Islet of Langerhans (tissue), 1 donor: ENCODE measurements at regions not wholly inside any gene's neighbourhood (a gene's known extent, or its start where the extent isn't known, plus 50 kb on each side); places are given as distances from the start of the nearest gene placed in this dataset.
"Not testable (repeated sequence)": the region's sequence is repeated elsewhere in the genome, so short reads cannot be mapped to it uniquely, and the experiment has no call there.

Experiments
- FAIRE-seq: peaks from one replicate; lab custom pipeline; 2011; peaks lifted over from hg19 to GRCh38; lab: Jason Lieb, UNC

- no peak for FAIRE-seq
These were observed 162.2 kb upstream of the TMTC1 start for GRCh38 chr12:29945904-29946303.

- no peak for FAIRE-seq
These were observed 160.7 kb upstream of the TMTC1 start for GRCh38 chr12:29944269-29945000.

DNA sequence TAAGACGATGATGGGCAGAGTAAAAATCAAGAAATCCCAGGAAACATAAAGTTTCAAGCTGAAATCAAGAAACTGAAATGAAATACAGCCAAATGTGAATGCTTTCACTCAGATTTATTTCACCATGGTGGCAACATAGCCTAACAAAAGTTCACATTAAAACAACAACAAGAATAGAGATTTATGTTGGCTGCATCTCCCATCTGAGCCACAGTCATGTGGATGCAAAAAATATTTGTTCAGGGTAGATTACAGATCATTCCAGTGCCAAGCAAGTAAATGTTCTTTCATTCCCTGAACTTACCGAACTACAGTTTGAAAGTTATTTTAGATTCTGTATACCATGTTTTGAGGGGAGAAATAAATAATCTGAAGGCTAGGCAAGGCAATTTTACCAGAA is 159.9 kb upstream of the TMTC1 start:
- FAIRE-seq, result no peak

DNA sequence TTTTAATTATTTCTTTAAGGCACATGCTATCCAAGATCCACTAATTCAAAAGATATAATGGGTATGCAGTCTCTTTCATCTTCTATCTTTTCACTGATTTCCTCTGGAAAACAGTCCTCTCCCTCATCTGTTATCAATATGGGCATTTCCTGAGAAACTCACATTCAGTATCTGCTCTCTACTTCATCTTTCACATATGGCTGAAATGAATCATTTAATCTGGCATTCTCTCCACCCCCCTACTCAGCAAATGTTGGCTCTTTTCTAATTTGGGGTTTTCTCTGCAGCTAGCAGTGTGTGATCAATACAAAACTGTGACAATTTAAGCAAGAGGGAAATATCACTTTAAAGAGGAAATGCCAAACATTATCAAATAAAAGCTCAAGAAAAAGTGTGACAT is 157.1 kb upstream of the TMTC1 start:
- FAIRE-seq, result no peak

DNA sequence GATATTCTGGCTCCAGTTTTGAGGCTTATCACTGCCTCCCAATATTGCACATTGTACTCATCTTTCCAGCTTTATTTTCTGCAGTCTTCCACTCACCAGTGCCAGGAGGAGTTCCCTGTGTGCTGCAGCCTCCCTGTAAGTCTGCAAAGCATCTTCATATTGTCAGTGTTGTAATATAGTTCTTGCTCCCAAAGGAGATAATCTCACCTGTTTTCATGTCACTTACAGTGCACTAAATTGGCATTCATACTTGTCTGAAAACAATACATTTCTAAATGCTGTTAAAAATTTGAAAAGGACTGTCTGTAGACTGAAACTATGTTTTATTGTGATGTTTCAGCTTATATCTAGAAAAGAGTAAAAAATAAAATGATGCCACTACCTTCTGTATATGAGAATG is 146.8 kb upstream of the TMTC1 start:
- FAIRE-seq, result no peak

- no peak for FAIRE-seq
These were observed 145.6 kb upstream of the TMTC1 start for GRCh38 chr12:29929295-29929694.

DNA sequence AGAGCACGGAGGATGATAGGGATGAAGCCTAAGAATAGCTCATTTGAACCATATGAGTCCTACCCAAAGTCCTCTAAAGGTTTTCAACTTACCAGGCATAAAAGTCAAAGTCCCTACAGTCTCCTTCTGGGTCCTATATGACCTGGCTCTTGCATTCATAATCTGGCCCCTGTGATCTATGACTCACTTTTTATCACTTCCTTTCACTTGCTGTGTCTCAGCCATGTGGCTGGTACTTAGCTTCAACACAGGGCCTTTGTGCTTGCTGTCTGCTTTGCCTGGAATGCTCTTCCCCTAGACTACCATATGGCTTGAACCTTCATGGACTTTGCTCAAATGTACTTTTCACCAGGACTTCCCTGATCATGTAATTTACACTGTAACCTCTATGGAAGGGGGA is 137.6 kb upstream of the TMTC1 start:
- no peak for FAIRE-seq

- no peak for FAIRE-seq
These were observed 124.4 kb upstream of the TMTC1 start for GRCh38 chr12:29908157-29908556.

DNA sequence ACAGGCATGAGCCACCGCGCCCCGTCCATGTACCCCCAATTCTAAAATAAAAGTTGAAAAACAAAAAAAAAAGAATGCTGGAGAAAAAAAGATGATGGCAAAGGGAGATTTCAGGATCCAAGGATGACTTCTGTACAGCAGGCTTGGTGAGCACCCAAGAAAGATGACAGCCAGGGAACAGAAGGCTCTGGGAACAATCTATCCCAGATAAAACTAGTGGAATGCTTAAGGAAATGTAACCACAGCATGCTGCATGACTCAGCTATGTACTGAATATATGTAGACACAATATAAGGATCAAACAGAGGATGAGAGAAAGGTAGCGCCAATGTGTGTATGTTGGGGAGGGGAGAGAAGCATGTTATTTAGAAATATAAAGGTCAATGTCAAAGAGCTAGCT is 123.7 kb upstream of the TMTC1 start:
- FAIRE-seq, result no peak

- no peak for FAIRE-seq
These were observed 118.3 kb upstream of the TMTC1 start for GRCh38 chr12:29902043-29902442.

DNA sequence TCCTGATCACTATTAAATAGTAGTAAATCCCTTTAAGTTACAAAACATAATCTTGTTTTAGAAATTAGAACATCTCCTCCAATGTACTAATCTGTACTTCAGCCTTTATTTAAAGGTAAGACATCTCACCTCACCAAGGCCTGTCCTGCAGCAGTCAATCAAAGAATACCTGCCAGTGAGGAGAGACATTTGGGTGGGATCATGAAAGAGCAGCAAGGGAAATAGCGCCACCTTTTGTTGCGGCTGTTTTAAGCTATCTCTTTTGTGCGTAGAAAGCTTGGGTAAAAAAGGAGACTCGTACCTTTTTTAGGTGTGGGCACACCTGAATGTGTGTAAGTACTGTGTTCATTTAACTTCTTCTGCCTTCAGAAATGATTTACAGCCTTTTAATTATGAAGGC is 117.8 kb upstream of the TMTC1 start:
- FAIRE-seq, result no peak

GRCh38 chr12:29899212-29899931 is 115.6 kb upstream of the TMTC1 start:
- no peak for FAIRE-seq

DNA sequence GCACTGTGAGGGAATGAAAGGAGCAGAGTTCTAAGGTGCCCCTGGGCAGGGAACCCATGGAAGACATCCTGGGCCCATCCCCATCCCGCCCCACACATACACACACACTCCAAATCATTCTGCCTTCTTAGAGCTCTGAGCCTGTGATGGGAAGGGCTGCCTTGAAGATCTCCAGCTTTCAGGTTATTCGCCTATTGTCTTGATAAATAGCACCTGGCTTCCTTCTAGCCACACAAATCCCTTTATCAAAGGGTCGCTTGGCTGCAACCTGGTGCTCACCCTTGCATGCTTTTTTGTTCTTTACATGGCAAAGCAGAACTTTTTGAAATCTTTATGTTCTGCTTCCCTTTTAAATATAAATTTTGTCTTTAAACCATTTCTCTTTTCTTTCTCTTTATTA is 112.2 kb upstream of the TMTC1 start:
- no peak for FAIRE-seq

DNA sequence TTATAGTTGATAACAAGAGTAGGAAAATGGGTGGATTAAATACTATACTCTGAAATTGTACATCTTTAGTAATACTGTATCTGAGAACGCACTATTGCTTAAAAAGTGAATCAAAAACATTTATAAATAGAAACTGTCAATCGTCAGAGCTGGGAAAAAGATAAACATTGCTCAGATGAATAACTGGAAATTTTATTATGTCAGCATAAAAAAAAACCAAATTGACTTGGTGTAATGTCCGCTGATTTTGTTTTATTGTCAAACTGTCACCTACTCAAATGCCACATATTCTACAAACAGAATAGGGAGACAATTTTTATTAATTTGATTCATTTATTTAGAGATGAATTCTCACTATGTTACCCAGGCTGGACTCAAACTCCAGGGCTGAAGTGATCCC is 109.3 kb upstream of the TMTC1 start:
- no peak for FAIRE-seq

DNA sequence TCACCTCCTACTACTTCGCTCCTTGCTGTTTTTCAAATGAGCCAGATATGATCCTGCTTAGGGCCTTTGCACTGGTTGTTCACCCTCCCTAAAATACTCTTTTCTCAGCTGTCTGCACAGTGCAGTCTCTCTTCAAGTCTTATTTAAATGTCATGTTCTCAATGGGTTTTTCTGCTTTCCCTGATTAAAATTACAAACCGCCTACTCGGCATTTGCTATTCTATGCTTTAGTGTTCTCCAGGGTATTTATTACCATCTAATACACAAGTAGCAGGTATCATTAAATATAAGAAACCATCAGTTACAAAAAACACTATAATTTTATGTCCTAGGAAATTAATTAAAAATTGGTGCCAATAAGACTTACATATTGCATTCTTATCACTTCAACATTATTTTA is 108.0 kb upstream of the TMTC1 start:
- no peak for FAIRE-seq

- no peak for FAIRE-seq
These were observed 106.0 kb upstream of the TMTC1 start for GRCh38 chr12:29889737-29890136.

DNA sequence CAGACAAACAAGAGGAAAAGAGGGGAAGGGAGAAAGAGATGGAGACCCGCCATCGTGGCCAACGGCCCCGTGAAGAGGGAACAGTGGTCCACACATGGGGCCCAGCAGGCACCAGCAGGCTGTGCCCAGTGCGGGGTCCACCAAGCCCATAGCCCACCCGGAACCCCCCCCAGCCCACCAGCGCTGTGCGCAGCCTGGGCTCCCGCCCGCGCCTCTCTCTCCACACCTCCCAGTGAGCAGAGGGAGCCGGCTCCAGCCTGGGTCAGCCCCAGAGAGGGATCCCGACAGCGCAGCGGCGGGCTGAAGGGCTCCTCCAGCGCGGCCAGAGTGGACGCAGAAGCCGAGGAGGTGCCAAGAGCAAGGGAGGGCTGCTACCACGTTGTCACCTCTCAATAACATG is 105.0 kb upstream of the TMTC1 start:
- FAIRE-seq, result no peak

GRCh38 chr12:29884957-29885356 is 101.2 kb upstream of the TMTC1 start:
- FAIRE-seq, result not testable (repeated sequence)

DNA sequence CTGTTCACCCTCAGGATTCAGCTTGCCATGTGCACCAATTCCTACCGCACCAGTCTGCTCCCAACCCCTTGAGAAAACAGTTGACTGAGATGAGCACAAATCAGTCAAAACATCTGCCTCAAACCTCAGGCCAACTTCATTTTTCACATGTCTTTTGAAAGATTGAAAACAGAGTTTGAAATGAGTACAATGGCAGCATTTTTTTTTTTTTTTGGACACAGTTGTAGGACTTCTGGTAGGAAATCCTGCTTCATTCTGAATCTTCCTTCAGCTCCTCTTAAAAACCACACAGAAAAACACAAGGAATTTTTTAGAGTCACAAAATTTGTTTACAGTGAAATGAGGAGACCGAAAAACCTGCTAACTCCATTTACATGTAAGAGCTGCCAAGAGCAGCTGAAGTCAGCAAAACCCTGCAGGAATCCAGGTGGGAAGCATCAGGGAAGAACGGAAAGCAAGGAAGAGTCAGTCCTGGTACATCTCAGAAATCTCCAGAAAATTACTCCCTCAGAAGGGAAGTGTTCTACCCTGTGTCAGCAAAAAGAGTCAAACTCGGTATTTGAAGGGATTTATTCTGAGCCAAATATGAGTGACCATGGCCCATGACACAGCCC is 100.3 kb upstream of the TMTC1 start:
- no peak for FAIRE-seq

DNA sequence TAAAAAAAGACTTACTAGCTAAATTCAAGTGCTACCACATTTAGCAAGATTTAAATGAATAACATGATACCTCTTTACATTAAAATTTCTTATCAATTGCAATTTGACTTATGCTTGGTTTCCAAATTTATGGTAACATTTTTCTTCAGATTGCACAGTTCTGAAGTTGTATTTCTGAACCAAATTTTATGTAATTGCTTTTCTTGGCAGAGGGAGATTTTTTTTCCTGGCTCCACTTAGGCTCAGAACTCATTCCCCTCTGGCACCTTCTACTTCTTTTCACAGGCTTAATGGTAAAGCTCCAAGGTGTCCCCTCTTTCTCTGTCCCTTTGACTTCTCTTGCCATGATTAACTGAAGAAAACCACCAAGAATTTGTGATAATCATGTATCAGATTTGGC is 99.8 kb upstream of the TMTC1 start:
- FAIRE-seq, result no peak

- no peak for FAIRE-seq
These were observed 99.1 kb upstream of the TMTC1 start for GRCh38 chr12:29882846-29883245.

DNA sequence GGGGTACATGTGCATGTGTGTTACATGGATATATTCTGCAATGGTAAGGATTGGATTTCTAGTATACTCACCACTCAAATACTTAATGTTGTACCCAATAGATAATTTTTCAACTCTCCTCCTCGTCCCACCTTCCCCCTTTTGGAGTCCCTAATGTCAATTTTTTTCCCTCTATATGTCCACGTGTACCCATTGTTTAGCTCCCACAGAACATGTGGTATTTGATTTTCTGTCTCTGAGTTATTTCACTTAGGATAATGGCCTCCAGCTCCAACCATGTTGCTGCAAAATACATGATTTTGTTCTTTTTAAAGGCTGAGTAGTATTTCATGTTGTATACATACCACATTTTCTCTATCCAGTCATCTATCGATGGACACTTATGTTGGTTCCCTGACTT is 97.2 kb upstream of the TMTC1 start:
- no peak for FAIRE-seq

- no peak for FAIRE-seq
These were observed 96.0 kb upstream of the TMTC1 start for GRCh38 chr12:29879606-29880308.
